Rectal smooth muscle tissue (tissue), 1 donor: ENCODE measurements at regions not wholly inside any gene's neighbourhood (a gene's known extent, or its start where the extent isn't known, plus 50 kb on each side); places are given as distances from the start of the nearest gene placed in this dataset.
"Not testable (repeated sequence)": the region's sequence is repeated elsewhere in the genome, so short reads cannot be mapped to it uniquely, and the experiment has no call there.

ENCODE experiments used
- H3K27ac ChIP-seq: one replicate; pipeline ENCODE4 v1.7.0; 2013; ENCODE audit warnings: low read depth, low read length, inconsistent platforms
- H3K27me3 ChIP-seq: one replicate; pipeline ENCODE4 v1.7.0; 2013; ENCODE audit warnings: low read length; ENCODE audit not compliant: control insufficient read depth, insufficient read depth
- H3K36me3 ChIP-seq: one replicate; pipeline ENCODE4 v1.7.0; 2013; ENCODE audit warnings: low read length; ENCODE audit not compliant: control insufficient read depth, insufficient read depth
- H3K4me1 ChIP-seq: one replicate; pipeline ENCODE4 v1.7.0; 2013; ENCODE audit warnings: low read length; ENCODE audit not compliant: control insufficient read depth, insufficient read depth
- H3K4me3 ChIP-seq: one replicate; pipeline ENCODE4 v1.7.0; 2013; ENCODE audit warnings: low read length
- H3K9ac ChIP-seq: one replicate; pipeline ENCODE4 v1.7.0; 2013; ENCODE audit warnings: low read length

GRCh38 chr11:16603245-16603644 is 135.2 kb upstream of the C11orf58 start:
- Histone ChIP-seq H3K27ac (no peak overlapping the region), H3K4me1 (no peaks in the 10 kb centered on the region), H3K4me3 (no peak overlapping the region), H3K36me3 (no peaks in the 10 kb centered on the region), H3K27me3 (peaks cover 27% of the 10 kb centered on the region), H3K9ac (no peak overlapping the region)

- Histone ChIP-seq H3K4me3 (no peak overlapping the region), H3K36me3 (no peaks in the 10 kb centered on the region), H3K27me3 (peaks cover 4% of the 10 kb centered on the region), H3K4me1 (no peaks in the 10 kb centered on the region), H3K9ac (no peak overlapping the region), H3K27ac (no peak overlapping the region)
Observed at GRCh38 chr11:16598906-16599305, 139.5 kb upstream of the C11orf58 start.

GRCh38 chr11:16598032-16598431 is 140.4 kb upstream of the C11orf58 start:
- Histone ChIP-seq H3K27ac (no peak overlapping the region), H3K36me3 (no peaks in the 10 kb centered on the region), H3K4me3 (no peak overlapping the region), H3K27me3 (no peaks in the 10 kb centered on the region), H3K4me1 (no peaks in the 10 kb centered on the region), H3K9ac (no peak overlapping the region)

GRCh38 chr11:16596231-16596630 is 142.2 kb upstream of the C11orf58 start:
- H3K27me3 ChIP-seq: no peaks in the 10 kb centered on the region
- no peaks in the 10 kb centered on the region for H3K36me3 ChIP-seq
- H3K27ac ChIP-seq: no peak overlapping the region
- H3K4me3 ChIP-seq: no peak overlapping the region
- no peaks in the 10 kb centered on the region for H3K4me1 ChIP-seq
- H3K9ac ChIP-seq: no peak overlapping the region

GRCh38 chr11:16591157-16591556 is 147.3 kb upstream of the C11orf58 start:
- Histone ChIP-seq H3K9ac (no peak overlapping the region), H3K27me3 (no peaks in the 10 kb centered on the region), H3K4me3 (no peak overlapping the region), H3K27ac (no peak overlapping the region), H3K4me1 (no peaks in the 10 kb centered on the region), H3K36me3 (no peaks in the 10 kb centered on the region)

GRCh38 chr11:16587670-16588069 is 150.8 kb upstream of the C11orf58 start:
- Histone ChIP-seq H3K27ac (no peak overlapping the region), H3K27me3 (no peaks in the 10 kb centered on the region), H3K9ac (no peak overlapping the region), H3K36me3 (no peaks in the 10 kb centered on the region), H3K4me3 (no peak overlapping the region), H3K4me1 (no peaks in the 10 kb centered on the region)

- Histone ChIP-seq H3K27ac (no peak overlapping the region), H3K27me3 (no peaks in the 10 kb centered on the region), H3K4me1 (no peaks in the 10 kb centered on the region), H3K4me3 (no peak overlapping the region), H3K36me3 (no peaks in the 10 kb centered on the region), H3K9ac (no peak overlapping the region)
Observed at GRCh38 chr11:16584569-16584968, 153.9 kb upstream of the C11orf58 start.

GRCh38 chr11:16581078-16581477 is 157.4 kb upstream of the C11orf58 start:
- not testable (repeated sequence) for H3K36me3 ChIP-seq, H3K4me1 ChIP-seq, H3K4me3 ChIP-seq, H3K27ac ChIP-seq, H3K9ac ChIP-seq, H3K27me3 ChIP-seq

- H3K36me3 ChIP-seq: no peaks in the 10 kb centered on the region
- no peak overlapping the region for H3K9ac ChIP-seq
- H3K27me3 ChIP-seq: no peaks in the 10 kb centered on the region
- H3K4me1 ChIP-seq: no peaks in the 10 kb centered on the region
- no peak overlapping the region for H3K4me3 ChIP-seq
- H3K27ac ChIP-seq: no peak overlapping the region
Observed at GRCh38 chr11:16577490-16577889, 161.0 kb upstream of the C11orf58 start.

- H3K4me1 ChIP-seq, H3K36me3 ChIP-seq, H3K9ac ChIP-seq, H3K27me3 ChIP-seq, H3K4me3 ChIP-seq, H3K27ac ChIP-seq: not testable (repeated sequence)
Observed at GRCh38 chr11:16574889-16575288, 163.6 kb upstream of the C11orf58 start.

- Histone ChIP-seq H3K4me3 (no peak overlapping the region), H3K36me3 (no peaks in the 10 kb centered on the region), H3K4me1 (no peaks in the 10 kb centered on the region), H3K27ac (no peak overlapping the region), H3K27me3 (no peaks in the 10 kb centered on the region), H3K9ac (no peak overlapping the region)
Observed at GRCh38 chr11:16572945-16573344, 165.5 kb upstream of the C11orf58 start.

- H3K9ac ChIP-seq: no peak overlapping the region
- no peaks in the 10 kb centered on the region for H3K27me3 ChIP-seq
- H3K36me3 ChIP-seq: no peaks in the 10 kb centered on the region
- H3K4me3 ChIP-seq: no peak overlapping the region
- no peak overlapping the region for H3K27ac ChIP-seq
- H3K4me1 ChIP-seq: no peaks in the 10 kb centered on the region
Observed at GRCh38 chr11:16561150-16561549, 177.3 kb upstream of the C11orf58 start.

- Histone ChIP-seq H3K27me3 (no peaks in the 10 kb centered on the region), H3K36me3 (no peaks in the 10 kb centered on the region), H3K27ac (no peak overlapping the region), H3K4me1 (no peaks in the 10 kb centered on the region), H3K4me3 (no peak overlapping the region), H3K9ac (no peak overlapping the region)
Observed at GRCh38 chr11:16558494-16558893, 180.0 kb upstream of the C11orf58 start.
